Panc1 (cell line): ENCODE measurements at regions not wholly inside any gene's neighbourhood (a gene's known extent, or its start where the extent isn't known, plus 50 kb on each side); places are given as distances from the start of the nearest gene placed in this dataset.
"Not testable (repeated sequence)": the region's sequence is repeated elsewhere in the genome, so short reads cannot be mapped to it uniquely, and the experiment has no call there.

Source experiments
- POLR2AphosphoS5 ChIP-seq: IDR thresholded peaks from 2 replicates; pipeline ENCODE4 v1.6.1; 2012; ENCODE audit warnings: mild to moderate bottlenecking, low read depth, low read length, moderate library complexity
- TF ChIP-seq, protein P1 (sequence below): fragments of 450-650 bp; IDR thresholded peaks from 2 replicates; pipeline ENCODE4 v1.5.1; 2017; ENCODE audit warnings: mild to moderate bottlenecking

DNA sequence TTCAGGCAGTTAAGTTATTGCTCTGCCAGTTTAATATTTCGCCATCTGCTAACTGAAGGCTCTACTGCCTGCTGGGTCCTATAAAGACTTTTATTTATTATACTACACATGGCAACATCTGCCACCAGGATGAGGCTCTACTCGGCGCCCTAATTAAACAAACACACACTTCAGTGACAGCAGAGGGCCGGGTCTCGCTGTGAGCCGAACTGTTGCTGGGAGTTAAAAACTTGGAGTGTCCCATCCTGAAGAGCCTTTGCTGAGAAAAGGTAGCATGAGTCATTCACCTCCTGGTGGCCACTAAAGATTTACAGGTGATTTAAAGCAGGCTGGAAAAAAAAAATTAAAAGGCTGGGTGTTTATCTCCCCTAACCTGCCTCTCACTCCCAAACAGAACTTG, 183.7 kb downstream of the NPIPA8 start:
- TF ChIP-seq, protein P1, sequence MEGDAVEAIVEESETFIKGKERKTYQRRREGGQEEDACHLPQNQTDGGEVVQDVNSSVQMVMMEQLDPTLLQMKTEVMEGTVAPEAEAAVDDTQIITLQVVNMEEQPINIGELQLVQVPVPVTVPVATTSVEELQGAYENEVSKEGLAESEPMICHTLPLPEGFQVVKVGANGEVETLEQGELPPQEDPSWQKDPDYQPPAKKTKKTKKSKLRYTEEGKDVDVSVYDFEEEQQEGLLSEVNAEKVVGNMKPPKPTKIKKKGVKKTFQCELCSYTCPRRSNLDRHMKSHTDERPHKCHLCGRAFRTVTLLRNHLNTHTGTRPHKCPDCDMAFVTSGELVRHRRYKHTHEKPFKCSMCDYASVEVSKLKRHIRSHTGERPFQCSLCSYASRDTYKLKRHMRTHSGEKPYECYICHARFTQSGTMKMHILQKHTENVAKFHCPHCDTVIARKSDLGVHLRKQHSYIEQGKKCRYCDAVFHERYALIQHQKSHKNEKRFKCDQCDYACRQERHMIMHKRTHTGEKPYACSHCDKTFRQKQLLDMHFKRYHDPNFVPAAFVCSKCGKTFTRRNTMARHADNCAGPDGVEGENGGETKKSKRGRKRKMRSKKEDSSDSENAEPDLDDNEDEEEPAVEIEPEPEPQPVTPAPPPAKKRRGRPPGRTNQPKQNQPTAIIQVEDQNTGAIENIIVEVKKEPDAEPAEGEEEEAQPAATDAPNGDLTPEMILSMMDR = not testable (repeated sequence)
- TF ChIP-seq POLR2AphosphoS5 = not testable (repeated sequence)
